Activated naive CD8-positive, alpha-beta T cell treated with anti-CD3 and anti-CD28 coated beads, Interleukin-2, amount 50 U/mL, for 24 hours (primary cell): ENCODE measurements at regions not wholly inside any gene's neighbourhood (a gene's known extent, or its start where the extent isn't known, plus 50 kb on each side); places are given as distances from the start of the nearest gene placed in this dataset.

ENCODE experiments used
- ATAC-seq: fragments of 150-1000 bp; cut with Tn5 transposase; one replicate; pipeline ENCODE4 v1.10.0; 2021
- DNase-seq: peaks from one replicate; pipeline ENCODE4 v3.0.0; 2021
- H3K27ac Mint-ChIP-seq: one replicate; pipeline ENCODE4 v1.8.0; 2021; ENCODE audit warnings: mild to moderate bottlenecking, mixed read lengths
- H3K27me3 Mint-ChIP-seq: one replicate; pipeline ENCODE4 v1.8.0; 2021; ENCODE audit warnings: mixed read lengths
- H3K36me3 Mint-ChIP-seq: one replicate; pipeline ENCODE4 v1.8.0; 2021; ENCODE audit warnings: low read depth, mixed read lengths
- H3K4me1 Mint-ChIP-seq: one replicate; pipeline ENCODE4 v1.8.0; 2021; ENCODE audit warnings: mixed read lengths
- H3K4me3 Mint-ChIP-seq: one replicate; pipeline ENCODE4 v1.8.0; 2021; ENCODE audit warnings: mild to moderate bottlenecking, moderate library complexity, mixed read lengths
- H3K9me3 Mint-ChIP-seq: one replicate; pipeline ENCODE4 v1.8.0; 2021; ENCODE audit warnings: mixed read lengths

DNA sequence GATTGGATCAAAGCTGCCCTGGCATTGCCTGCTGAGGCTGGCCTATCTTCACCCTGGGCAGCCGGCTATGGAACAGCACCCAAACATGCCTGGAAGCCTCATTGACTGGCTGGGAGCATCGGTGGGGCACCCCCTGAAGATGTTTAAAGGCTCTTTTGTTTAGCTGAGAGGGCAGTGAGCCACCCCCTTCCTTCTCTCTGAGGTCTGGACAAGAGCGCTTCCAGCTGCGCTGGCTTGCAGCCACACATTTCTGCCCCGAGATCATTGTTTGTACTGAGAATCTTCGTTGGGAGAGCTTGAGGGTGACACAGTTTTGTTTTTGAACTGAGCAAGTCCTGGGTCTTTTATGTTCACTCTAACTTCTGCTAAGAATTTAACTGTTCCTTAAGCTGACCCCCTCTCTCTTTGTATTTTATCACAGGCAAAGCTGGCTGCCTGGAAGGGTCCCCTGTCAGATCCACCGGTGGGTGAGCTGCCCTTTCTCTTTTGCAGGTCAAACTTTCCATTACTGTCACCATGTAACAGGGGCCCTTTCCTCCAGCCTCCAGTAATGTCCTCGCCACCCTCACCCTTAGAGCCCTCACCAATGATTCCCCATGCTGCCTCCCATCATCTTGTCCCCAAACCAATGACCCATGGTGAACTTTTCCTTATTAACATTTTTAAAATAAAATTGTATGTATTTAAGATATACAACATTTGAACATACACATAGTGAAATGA lies 212.2 kb downstream of the KIF26A start:
- no peak overlapping the region for H3K27ac Mint-ChIP-seq
- H3K27me3 Mint-ChIP-seq: no peaks in the 10 kb centered on the region
- no peaks in the 10 kb centered on the region for H3K4me1 Mint-ChIP-seq
- ATAC-seq (no peak), DNase-seq (no peak)
- H3K9me3 Mint-ChIP-seq: peaks cover 3% of the 10 kb centered on the region
- no peak overlapping the region for H3K4me3 Mint-ChIP-seq
- no peaks in the 10 kb centered on the region for H3K36me3 Mint-ChIP-seq

- H3K9me3 Mint-ChIP-seq: peaks cover 3% of the 10 kb centered on the region
- no peaks in the 10 kb centered on the region for H3K27me3 Mint-ChIP-seq
- DNase-seq (no peak), ATAC-seq (no peak)
- no peaks in the 10 kb centered on the region for H3K4me1 Mint-ChIP-seq
- H3K36me3 Mint-ChIP-seq: no peaks in the 10 kb centered on the region
- no peak overlapping the region for H3K4me3 Mint-ChIP-seq
- H3K27ac Mint-ChIP-seq: no peak overlapping the region
Observed at GRCh38 chr14:104351849-104352492, 213.6 kb downstream of the KIF26A start.

GRCh38 chr14:104352493-104353220 lies 214.3 kb downstream of the KIF26A start:
- ATAC-seq (no peak), DNase-seq (no peak)
- Mint-ChIP-seq H3K9me3 (peaks cover 3% of the 10 kb centered on the region), H3K36me3 (no peaks in the 10 kb centered on the region), H3K4me3 (no peak overlapping the region), H3K4me1 (no peaks in the 10 kb centered on the region), H3K27me3 (no peaks in the 10 kb centered on the region), H3K27ac (no peak overlapping the region)

DNA sequence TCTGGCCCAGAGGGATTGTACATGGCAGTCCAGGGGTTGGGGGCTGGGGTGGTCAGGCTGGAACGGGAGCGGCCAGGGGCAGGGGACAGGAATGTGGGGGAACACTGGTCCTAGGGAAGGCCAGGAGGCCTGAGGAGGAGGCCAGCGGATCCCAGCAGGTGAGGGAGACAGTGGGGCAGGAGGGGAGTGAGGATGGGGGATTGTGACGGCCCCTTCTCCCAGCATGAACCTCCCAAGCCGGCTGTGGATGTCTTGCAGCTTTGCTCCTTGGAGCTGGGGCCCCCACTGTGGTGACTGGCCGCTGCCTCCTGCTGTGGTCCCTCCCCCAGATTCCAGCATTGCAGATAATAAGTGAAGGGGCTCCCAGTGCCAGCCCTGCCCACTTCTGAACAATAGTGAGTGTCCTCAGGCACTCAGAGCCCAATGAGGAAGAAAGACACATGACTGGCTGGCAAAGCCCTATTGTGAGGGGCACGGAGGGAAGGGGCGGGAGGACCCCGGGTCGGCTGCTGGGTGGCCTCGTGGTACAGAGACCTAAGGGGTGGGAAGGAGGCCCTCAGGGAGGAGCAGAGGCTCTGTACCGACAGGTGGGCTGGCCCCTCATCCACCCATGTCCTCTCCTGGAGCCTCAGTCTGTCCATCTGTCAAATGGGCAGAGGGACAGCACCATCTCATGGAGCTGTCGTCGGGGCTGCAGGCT lies 215.0 kb downstream of the KIF26A start:
- Mint-ChIP-seq H3K27me3 (no peaks in the 10 kb centered on the region), H3K27ac (no peak overlapping the region), H3K4me1 (no peaks in the 10 kb centered on the region), H3K36me3 (no peaks in the 10 kb centered on the region), H3K4me3 (no peak overlapping the region), H3K9me3 (peaks cover 3% of the 10 kb centered on the region)
- ATAC-seq (no peak), DNase-seq (no peak)

- no peaks in the 10 kb centered on the region for H3K36me3 Mint-ChIP-seq
- no peak for ATAC-seq
- no peaks in the 10 kb centered on the region for H3K4me1 Mint-ChIP-seq
- H3K9me3 Mint-ChIP-seq: peaks cover 3% of the 10 kb centered on the region
- H3K4me3 Mint-ChIP-seq: no peak overlapping the region
- H3K27me3 Mint-ChIP-seq: no peaks in the 10 kb centered on the region
- H3K27ac Mint-ChIP-seq: no peak overlapping the region
- DNase-seq: no peak
Observed at GRCh38 chr14:104353921-104354701, 215.7 kb downstream of the KIF26A start.

DNA sequence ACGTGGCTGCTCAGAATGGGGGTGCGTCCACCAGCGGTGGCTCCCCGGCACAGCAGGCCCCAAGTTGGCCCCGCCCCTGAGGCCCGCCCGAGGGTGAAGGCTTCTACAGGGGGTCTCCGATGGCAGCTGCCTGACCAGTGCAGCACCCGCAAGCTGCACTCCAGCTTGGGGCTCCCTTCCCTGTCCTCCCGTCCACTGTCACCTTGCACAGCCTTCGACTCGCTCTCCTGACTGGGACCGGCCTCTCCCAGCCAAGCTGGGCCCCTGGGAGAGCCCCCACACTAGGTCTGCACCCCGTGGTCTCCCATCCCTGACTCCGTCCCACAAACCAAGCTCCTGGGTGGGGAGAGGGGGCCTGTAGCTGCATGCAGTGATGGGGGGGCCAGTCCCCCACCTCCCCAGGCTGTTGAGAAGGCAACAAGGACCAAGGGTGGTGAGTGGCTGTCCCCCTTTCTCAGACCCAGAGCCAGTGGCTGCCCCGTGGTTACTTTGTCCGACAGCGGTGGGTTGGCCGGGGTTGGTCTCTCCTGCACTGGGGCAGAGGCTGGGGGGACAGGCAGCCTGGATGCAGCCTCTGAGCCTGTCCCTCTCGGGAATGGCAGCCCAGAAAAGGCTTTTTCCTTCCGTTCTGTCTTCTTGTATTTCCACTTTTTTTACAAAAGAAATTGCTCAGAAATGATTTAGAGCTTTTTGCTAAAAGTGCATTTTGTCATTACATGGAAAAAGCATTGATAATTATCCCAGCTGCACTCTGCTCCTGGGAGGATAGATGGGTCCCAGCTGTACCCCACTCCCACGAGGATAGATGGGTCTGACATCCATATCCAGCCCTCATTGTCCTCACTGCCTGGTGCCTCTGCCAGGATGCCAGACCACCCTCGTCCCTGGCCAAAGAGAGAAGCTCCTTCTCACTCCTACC lies 217.0 kb downstream of the KIF26A start:
- no peak overlapping the region for H3K27ac Mint-ChIP-seq
- H3K4me1 Mint-ChIP-seq: no peaks in the 10 kb centered on the region
- no peaks in the 10 kb centered on the region for H3K36me3 Mint-ChIP-seq
- peaks cover 3% of the 10 kb centered on the region for H3K9me3 Mint-ChIP-seq
- ATAC-seq: no peak
- H3K27me3 Mint-ChIP-seq: no peaks in the 10 kb centered on the region
- H3K4me3 Mint-ChIP-seq: no peak overlapping the region
- DNase-seq: no peak

DNA sequence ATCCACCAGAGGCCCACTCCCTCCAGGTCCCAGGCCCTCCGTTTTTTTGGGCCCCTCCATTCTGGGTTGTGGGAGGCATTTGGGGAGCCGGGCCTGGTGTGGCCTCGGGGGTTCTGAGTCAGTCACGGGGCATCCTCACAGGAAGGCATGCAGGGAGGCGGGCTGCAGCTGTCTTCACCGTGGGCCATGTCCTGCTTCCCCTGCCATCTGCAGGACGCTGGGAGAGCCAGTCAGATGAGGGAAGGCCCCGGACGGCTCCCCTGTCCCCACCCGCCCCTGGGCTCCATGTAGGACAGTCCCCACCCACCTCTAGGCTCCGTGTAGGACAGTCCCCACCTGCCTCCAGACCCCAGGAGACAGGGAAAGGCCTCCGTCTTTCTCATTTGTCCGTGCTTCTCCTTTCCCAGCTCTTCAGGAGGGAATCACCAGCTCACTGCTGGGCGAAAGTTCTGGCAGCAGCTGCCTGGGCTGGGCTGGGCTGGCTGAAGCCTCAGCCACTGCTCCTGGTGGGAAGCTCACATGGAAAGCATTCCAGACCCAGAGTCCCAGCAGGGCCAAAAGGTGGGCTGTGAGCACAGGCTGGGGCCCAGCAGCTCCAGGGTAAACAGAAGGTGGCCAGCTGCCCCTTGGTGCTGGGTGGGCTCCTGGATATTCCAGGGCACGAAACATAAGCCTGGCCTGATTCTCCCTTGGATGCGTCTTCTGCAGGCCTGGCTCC lies 217.8 kb downstream of the KIF26A start:
- Mint-ChIP-seq H3K9me3 (peaks cover 3% of the 10 kb centered on the region), H3K4me1 (no peaks in the 10 kb centered on the region), H3K27ac (no peak overlapping the region), H3K4me3 (no peak overlapping the region), H3K36me3 (no peaks in the 10 kb centered on the region), H3K27me3 (no peaks in the 10 kb centered on the region)
- ATAC-seq: no peak
- DNase-seq: no peak

DNA sequence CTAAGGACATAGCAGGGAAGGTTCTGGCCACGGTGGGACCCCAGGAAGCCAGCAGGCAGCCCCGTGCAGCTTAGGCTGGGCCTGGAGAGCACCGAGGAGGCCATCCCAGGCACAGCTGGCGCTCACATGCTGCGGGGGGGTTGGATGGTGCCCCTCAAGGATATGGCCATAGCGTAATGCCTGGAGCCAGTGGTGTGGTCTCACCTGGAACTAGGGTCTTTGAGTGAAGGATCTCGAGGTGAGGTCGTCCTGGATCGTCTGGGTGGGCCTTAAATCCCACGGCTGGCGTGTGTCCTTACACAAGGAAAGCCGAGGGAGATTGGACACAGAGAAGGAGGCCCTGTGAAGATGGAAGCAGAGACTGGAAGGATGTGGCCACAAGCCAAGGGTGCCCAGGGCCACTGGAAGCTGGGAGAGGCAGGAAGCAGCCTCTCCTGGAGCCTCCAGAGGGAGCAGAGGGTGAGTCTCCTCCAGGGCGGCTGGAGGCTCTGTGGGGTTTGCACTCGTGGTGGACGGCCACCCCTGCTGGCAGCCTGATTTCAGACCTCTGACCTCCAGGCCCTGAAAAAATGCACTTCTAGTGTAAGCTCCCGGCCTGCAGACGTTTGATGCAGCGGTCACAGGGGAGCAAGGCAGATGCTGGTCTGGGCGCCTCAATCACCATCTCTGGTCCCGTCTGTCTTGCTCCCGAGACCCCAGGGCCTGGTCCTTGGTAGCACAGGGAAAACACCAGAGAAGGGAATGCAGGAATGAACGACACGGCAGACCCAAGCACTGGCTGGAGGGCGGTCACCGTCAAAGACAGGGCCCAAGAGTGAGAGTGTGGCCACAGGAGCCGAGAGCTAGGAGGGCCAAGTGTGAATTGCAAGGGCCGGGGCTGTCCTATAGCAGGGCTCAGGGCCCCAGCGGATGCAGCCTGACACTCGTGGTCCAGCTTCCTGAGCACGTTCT lies 218.6 kb downstream of the KIF26A start:
- Mint-ChIP-seq H3K9me3 (peaks cover 3% of the 10 kb centered on the region), H3K27me3 (no peaks in the 10 kb centered on the region), H3K27ac (no peak overlapping the region), H3K36me3 (no peaks in the 10 kb centered on the region), H3K4me1 (no peaks in the 10 kb centered on the region), H3K4me3 (no peak overlapping the region)
- no peak for DNase-seq
- no peak for ATAC-seq

DNA sequence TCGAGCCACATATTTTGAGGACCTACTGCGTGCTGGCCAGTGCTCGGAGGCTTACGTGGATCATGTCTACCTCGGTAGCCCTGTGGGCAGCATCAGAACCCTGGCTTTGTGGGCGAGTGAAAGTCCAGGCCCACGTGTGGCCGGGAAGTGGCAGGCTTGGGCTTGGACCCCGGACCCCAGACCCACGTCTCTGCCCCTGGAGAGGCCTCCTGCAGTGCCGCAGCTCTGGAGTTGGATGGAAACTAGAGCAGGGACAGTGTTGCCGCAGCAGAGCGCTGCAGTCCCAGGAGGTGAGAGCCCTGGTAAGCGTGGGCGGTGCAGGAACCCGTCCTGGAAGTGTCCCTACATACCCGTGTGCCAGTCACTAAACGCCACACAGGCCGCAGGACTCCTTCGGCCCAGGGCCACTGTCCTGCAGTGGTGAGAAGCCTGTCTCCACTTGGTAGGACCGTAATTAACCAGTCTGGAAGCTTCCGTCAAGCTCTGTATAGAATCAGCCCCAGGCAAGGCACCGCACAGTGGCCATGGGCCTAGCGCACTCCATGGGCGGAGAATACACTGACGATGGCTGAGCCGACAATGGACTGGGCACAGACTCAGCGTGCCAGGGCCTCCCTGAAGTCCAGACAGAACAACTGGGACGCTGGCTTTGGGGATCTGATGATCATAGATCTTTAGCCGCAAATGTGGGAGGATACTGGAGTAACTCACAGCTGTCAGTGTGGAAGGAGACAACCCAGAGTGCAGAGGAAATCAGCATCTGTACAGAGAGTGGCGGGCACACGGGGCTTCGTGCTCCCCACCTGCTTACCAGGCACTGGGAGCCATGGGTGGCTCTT lies 219.5 kb downstream of the KIF26A start:
- H3K36me3 Mint-ChIP-seq: no peaks in the 10 kb centered on the region
- no peaks in the 10 kb centered on the region for H3K4me1 Mint-ChIP-seq
- DNase-seq: no peak
- H3K27ac Mint-ChIP-seq: no peak overlapping the region
- H3K27me3 Mint-ChIP-seq: no peaks in the 10 kb centered on the region
- H3K9me3 Mint-ChIP-seq: no peaks in the 10 kb centered on the region
- no peak for ATAC-seq
- H3K4me3 Mint-ChIP-seq: no peak overlapping the region

DNA sequence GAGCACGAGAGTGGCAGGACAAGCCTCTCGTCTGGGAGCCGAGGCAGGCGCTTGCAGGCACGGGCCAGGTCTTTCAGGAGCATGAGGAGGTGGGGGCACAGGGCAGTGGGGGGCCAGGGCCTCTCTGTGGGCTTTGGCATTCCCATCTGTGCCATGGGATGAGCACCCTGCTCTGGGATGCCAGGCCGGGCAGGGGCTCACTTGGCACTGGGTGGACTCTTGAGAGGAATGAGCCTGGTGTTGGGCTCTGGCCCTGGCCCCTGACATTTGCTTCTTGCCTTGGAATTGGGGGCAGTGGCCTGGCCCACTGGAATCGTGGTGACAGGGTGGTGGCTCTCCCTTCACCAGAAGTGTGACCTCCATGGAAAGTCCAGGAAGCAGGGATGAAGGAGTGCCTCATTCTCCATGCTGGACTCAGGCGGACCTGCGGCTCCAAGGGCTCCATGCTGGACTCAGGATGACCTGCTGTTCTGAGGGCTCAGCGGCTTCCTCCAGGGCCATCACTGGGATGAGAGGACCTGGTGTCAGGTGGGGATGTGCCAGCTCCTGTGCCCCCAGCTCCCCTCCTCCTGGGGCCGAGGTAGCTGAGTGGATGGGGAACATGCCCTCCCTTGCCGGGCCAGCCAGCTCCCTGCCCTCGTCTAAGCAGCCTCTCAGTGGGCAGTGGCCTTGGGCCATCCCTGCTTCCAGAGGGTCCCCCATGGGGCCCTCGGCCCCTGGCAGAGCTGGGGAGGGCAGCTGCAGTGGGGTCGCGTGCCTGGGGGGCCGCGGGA lies 220.3 kb downstream of the KIF26A start:
- H3K9me3 Mint-ChIP-seq: no peaks in the 10 kb centered on the region
- H3K27me3 Mint-ChIP-seq: no peaks in the 10 kb centered on the region
- H3K36me3 Mint-ChIP-seq: no peaks in the 10 kb centered on the region
- H3K4me3 Mint-ChIP-seq: no peak overlapping the region
- ATAC-seq: no peak
- no peak for DNase-seq
- no peaks in the 10 kb centered on the region for H3K4me1 Mint-ChIP-seq
- H3K27ac Mint-ChIP-seq: no peak overlapping the region
